Endothelial cell (in vitro differentiated cells): ENCODE measurements at regions not wholly inside any gene's neighbourhood (a gene's known extent, or its start where the extent isn't known, plus 50 kb on each side); places are given as distances from the start of the nearest gene placed in this dataset.

ENCODE experiments used
- DNase-seq: peaks from one replicate; pipeline ENCODE4 v3.0.0; 2021; ENCODE audit warnings: low spot score
- H3K27ac Mint-ChIP-seq: one replicate; pipeline ENCODE4 v1.8.0; 2021; ENCODE audit warnings: mixed read lengths, inconsistent platforms; ENCODE audit not compliant: unreplicated experiment
- H3K27me3 Mint-ChIP-seq: one replicate; pipeline ENCODE4 v1.8.0; 2021; ENCODE audit warnings: mild to moderate bottlenecking, moderate library complexity, mixed read lengths, inconsistent platforms; ENCODE audit not compliant: unreplicated experiment
- H3K36me3 Mint-ChIP-seq: one replicate; pipeline ENCODE4 v1.8.0; 2021; ENCODE audit warnings: mild to moderate bottlenecking, low read depth, mixed read lengths, inconsistent platforms; ENCODE audit not compliant: unreplicated experiment
- H3K4me1 Mint-ChIP-seq: one replicate; pipeline ENCODE4 v1.8.0; 2021; ENCODE audit warnings: mild to moderate bottlenecking, mixed read lengths, inconsistent platforms; ENCODE audit not compliant: unreplicated experiment
- H3K4me3 Mint-ChIP-seq: one replicate; pipeline ENCODE4 v1.8.0; 2021; ENCODE audit warnings: mild to moderate bottlenecking, mixed read lengths, inconsistent platforms; ENCODE audit not compliant: unreplicated experiment
- H3K9me3 Mint-ChIP-seq: one replicate; pipeline ENCODE4 v1.8.0; 2021; ENCODE audit warnings: mixed read lengths, inconsistent platforms; ENCODE audit not compliant: unreplicated experiment
- TF ChIP-seq, protein P1 (sequence below): fragments of 200-600 bp; sonication (generic); IDR thresholded peaks from one replicate; pipeline ENCODE4 v1.5.0; 2021; ENCODE audit warnings: antibody characterized with exemption; ENCODE audit not compliant: unreplicated experiment

DNA sequence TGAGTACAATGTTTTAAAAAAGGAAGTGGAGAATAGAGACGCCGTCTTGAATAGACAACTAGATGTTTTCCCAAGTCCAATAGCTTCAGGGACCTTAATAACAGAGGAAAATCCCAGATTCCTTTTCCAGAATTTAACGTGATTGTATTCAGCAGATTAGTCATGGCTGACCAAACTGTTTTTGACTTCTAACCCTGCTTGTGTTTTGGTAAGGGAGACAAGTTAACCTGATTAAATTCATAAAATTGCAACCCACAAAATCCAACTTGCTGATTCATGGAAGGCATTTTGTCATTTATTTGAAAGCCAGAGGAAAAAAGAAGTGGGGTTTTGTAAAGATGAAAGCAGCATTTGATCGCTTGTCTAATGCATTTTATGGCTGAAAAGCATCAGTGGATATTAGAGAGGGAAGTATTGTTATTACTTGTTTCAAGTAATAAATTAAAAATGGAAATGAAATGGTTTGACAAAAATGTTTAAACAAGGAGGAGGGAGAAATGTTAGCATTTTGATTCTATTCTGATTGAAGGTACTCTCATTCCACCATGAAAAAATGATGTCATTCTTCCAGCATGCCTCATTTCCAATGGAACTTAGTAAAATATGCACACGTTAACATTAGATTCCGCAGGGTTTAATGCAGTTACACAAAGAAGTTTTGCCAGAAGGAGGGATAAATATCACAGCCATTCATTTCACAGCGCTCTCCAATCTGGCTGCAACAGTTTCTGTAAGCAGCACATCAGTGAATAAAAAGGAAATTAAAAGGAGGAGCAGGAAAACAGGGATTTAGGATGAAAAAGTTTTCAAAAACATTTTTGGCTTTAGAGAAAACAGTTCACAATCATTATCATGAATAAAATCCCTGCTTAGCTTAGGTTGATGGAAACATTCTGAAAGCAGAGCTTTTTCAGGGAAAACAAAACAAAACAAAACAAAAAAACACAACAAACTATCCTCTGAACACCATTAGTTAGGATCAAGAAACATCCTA, 314.7 kb downstream of the PRR16 start:
- Mint-ChIP-seq H3K27ac (no peak overlapping the region), H3K4me1 (peaks cover 2% of the 10 kb centered on the region), H3K36me3 (no peaks in the 10 kb centered on the region), H3K27me3 (no peaks in the 10 kb centered on the region), H3K9me3 (no peaks in the 10 kb centered on the region), H3K4me3 (no peak overlapping the region)
- DNase-seq: no peak
- TF ChIP-seq, protein P1, sequence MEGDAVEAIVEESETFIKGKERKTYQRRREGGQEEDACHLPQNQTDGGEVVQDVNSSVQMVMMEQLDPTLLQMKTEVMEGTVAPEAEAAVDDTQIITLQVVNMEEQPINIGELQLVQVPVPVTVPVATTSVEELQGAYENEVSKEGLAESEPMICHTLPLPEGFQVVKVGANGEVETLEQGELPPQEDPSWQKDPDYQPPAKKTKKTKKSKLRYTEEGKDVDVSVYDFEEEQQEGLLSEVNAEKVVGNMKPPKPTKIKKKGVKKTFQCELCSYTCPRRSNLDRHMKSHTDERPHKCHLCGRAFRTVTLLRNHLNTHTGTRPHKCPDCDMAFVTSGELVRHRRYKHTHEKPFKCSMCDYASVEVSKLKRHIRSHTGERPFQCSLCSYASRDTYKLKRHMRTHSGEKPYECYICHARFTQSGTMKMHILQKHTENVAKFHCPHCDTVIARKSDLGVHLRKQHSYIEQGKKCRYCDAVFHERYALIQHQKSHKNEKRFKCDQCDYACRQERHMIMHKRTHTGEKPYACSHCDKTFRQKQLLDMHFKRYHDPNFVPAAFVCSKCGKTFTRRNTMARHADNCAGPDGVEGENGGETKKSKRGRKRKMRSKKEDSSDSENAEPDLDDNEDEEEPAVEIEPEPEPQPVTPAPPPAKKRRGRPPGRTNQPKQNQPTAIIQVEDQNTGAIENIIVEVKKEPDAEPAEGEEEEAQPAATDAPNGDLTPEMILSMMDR: no peak

DNA sequence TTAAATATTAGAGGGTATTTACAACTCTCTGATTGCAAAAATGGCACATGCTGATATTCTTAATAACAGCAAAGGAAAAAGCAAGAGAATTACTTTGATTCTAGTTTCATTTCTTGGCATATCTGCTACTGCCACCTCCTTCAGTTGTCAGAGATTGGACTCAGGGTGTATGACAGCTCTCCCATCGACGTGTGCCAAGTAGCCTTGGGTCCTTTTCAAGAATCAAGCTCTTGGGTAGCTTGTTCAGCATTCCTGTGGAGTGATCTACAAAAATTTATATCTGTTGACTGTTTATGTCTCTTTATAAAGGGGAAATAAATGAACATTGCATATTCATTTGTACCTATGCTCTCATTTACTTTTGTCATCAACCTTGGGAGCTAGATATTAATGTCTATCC, 315.6 kb downstream of the PRR16 start:
- Mint-ChIP-seq H3K9me3 (no peaks in the 10 kb centered on the region), H3K4me1 (peaks cover 2% of the 10 kb centered on the region), H3K27me3 (no peaks in the 10 kb centered on the region), H3K4me3 (no peak overlapping the region), H3K36me3 (no peaks in the 10 kb centered on the region), H3K27ac (no peak overlapping the region)
- TF ChIP-seq, protein P1: no peak
- DNase-seq: no peak

DNA sequence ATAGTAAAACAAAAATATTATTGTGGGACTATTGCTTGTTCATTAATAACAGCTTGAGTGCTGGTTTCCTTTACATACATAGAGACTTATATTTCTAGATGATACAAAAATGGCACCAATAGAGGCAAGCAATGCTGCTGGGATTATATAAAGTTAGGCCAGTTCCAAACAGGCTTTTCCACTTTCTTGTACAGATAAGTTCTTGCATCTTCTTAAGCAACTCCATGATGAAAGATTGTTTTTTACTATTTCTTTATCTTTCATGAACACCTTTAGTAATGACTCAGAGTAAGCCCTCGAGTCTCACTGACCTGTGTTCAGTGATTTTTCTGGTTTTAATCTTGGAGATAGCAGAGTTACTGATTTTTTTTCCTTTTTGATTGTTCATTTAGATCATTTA, 324.4 kb downstream of the PRR16 start:
- Mint-ChIP-seq H3K9me3 (no peaks in the 10 kb centered on the region), H3K36me3 (no peaks in the 10 kb centered on the region), H3K4me3 (no peak overlapping the region), H3K4me1 (no peaks in the 10 kb centered on the region), H3K27me3 (no peaks in the 10 kb centered on the region), H3K27ac (no peak overlapping the region)
- TF ChIP-seq, protein P1: no peak
- no peak for DNase-seq

DNA sequence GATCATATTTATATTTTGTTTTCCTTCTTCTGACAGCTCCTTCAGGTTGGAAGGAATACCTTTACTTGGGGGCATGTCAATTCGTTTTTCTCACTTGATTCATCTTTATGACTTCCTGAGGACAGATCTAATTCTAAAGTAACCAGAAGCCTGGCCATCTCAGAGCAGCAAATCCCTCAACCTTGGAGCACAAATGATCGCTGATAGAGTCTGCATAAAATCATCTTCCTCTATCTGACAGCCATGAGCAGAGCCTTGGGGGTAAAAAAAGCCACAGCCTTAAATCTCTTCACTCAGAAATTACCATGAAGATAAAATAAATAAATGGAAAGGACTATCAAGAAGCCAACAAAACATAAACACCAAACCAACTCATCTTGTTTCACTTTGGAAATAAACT, 325.8 kb downstream of the PRR16 start:
- H3K4me3 Mint-ChIP-seq: no peak overlapping the region
- H3K4me1 Mint-ChIP-seq: no peaks in the 10 kb centered on the region
- no peak for DNase-seq
- no peaks in the 10 kb centered on the region for H3K36me3 Mint-ChIP-seq
- no peaks in the 10 kb centered on the region for H3K27me3 Mint-ChIP-seq
- H3K27ac Mint-ChIP-seq: no peak overlapping the region
- no peaks in the 10 kb centered on the region for H3K9me3 Mint-ChIP-seq
- TF ChIP-seq, protein P1: no peak

DNA sequence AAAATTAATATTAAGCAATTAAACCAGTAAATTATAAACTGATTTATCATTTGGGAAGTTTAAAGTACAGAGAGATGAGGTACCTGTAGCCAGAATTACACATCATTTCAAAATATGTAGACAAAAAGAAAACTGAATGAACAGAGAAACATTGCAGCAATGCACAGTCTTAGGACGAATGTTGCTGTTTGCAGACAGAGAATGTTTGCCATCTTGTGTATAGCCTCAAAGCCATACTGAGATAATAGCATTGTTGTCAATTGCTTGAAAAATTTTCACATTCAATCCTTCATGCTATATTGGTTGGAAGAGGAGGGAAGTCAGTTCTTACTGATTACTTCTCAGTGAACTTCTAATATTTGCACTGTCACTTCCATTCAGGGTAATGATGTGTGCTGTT, 326.2 kb downstream of the PRR16 start:
- Mint-ChIP-seq H3K4me1 (no peaks in the 10 kb centered on the region), H3K9me3 (no peaks in the 10 kb centered on the region)

More for the DNA sequence above, 326.2 kb downstream of the PRR16 start:
- Mint-ChIP-seq H3K27ac (no peak overlapping the region), H3K36me3 (no peaks in the 10 kb centered on the region), H3K4me3 (no peak overlapping the region), H3K27me3 (no peaks in the 10 kb centered on the region)
- no peak for DNase-seq
- TF ChIP-seq, protein P1: no peak
